TTC549 (cell line): ENCODE measurements at regions not wholly inside any gene's neighbourhood (a gene's known extent, or its start where the extent isn't known, plus 50 kb on each side); places are given as distances from the start of the nearest gene placed in this dataset.

Experiments
- FAIRE-seq: peaks from 2 replicates; lab custom pipeline; 2012; peaks lifted over from hg19 to GRCh38; lab: Jason Lieb, UNC

GRCh38 chr4:107247738-107248137 lies 211.6 kb upstream of the DKK2 start:
- FAIRE-seq = no peak

GRCh38 chr4:107246761-107247160 lies 210.6 kb upstream of the DKK2 start:
- no peak for FAIRE-seq

- no peak for FAIRE-seq
These were observed 207.1 kb upstream of the DKK2 start for GRCh38 chr4:107243141-107243781.

- no peak for FAIRE-seq
These were observed 184.9 kb upstream of the DKK2 start for GRCh38 chr4:107220976-107221375.

GRCh38 chr4:107219681-107220080 lies 183.6 kb upstream of the DKK2 start:
- FAIRE-seq = no peak

GRCh38 chr4:107216379-107216778 lies 180.3 kb upstream of the DKK2 start:
- no peak for FAIRE-seq

- no peak for FAIRE-seq
These were observed 179.1 kb upstream of the DKK2 start for GRCh38 chr4:107215222-107215621.

GRCh38 chr4:107213880-107214279 lies 177.8 kb upstream of the DKK2 start:
- no peak for FAIRE-seq

GRCh38 chr4:107213410-107213809 lies 177.3 kb upstream of the DKK2 start:
- FAIRE-seq = no peak

GRCh38 chr4:107212565-107212964 lies 176.5 kb upstream of the DKK2 start:
- no peak for FAIRE-seq

- no peak for FAIRE-seq
These were observed 174.5 kb upstream of the DKK2 start for GRCh38 chr4:107210450-107211239.

GRCh38 chr4:107203733-107204132 lies 167.6 kb upstream of the DKK2 start:
- FAIRE-seq = no peak

GRCh38 chr4:107202744-107203143 lies 166.6 kb upstream of the DKK2 start:
- FAIRE-seq = no peak

GRCh38 chr4:107197121-107197520 lies 161.0 kb upstream of the DKK2 start:
- FAIRE-seq = no peak

GRCh38 chr4:107196312-107196711 lies 160.2 kb upstream of the DKK2 start:
- no peak for FAIRE-seq

- no peak for FAIRE-seq
These were observed 157.9 kb upstream of the DKK2 start for GRCh38 chr4:107194005-107194404.

- FAIRE-seq = no peak
These were observed 156.5 kb upstream of the DKK2 start for GRCh38 chr4:107192601-107193000.

- FAIRE-seq = no peak
These were observed 151.0 kb upstream of the DKK2 start for GRCh38 chr4:107187091-107187490.

GRCh38 chr4:107183155-107183774 lies 147.2 kb upstream of the DKK2 start:
- peak; percentile 32 for FAIRE-seq

- FAIRE-seq = no peak
These were observed 146.2 kb upstream of the DKK2 start for GRCh38 chr4:107182347-107182746.

- no peak for FAIRE-seq
These were observed 130.8 kb upstream of the DKK2 start for GRCh38 chr4:107166873-107167450.

GRCh38 chr4:107166181-107166580 lies 130.1 kb upstream of the DKK2 start:
- FAIRE-seq = no peak

- no peak for FAIRE-seq
These were observed 128.9 kb upstream of the DKK2 start for GRCh38 chr4:107164962-107165475.
